Upper lobe of right lung (tissue), 1 donor: ENCODE measurements at regions not wholly inside any gene's neighbourhood (a gene's known extent, or its start where the extent isn't known, plus 50 kb on each side); places are given as distances from the start of the nearest gene placed in this dataset.

Experiments
- ATAC-seq: fragments of 200-7000 bp; cut with Tn5 transposase; one replicate; pipeline ENCODE4 v1.9.1; 2020; ENCODE audit warnings: mild to moderate bottlenecking, moderate library complexity
- DNase-seq: peaks from one replicate; pipeline ENCODE4 v3.0.0-alpha.2; 2020
- H3K27ac ChIP-seq: fragments of 200-600 bp; one replicate; pipeline ENCODE4 v1.8.0; 2022
- H3K27me3 ChIP-seq: fragments of 200-600 bp; one replicate; pipeline ENCODE4 v1.8.0; 2022; ENCODE audit warnings: mild to moderate bottlenecking
- H3K36me3 ChIP-seq: fragments of 200-600 bp; one replicate; pipeline ENCODE4 v1.8.0; 2022
- H3K4me1 ChIP-seq: fragments of 200-600 bp; one replicate; pipeline ENCODE4 v1.8.0; 2022
- H3K4me3 ChIP-seq: fragments of 200-600 bp; one replicate; pipeline ENCODE4 v1.8.0; 2022; ENCODE audit warnings: mild to moderate bottlenecking
- H3K9me3 ChIP-seq: fragments of 200-600 bp; one replicate; pipeline ENCODE4 v1.8.0; 2022
- intact Hi-C: fragments of 100-400 bp; cut with DNase I; formaldehyde crosslinking; loops from one replicate; pipeline ENCODE4 v1.11.0; 2022
- TF ChIP-seq, protein P1 (sequence below): fragments of 200-600 bp; IDR thresholded peaks from one replicate; pipeline ENCODE4 v1.8.0; 2022; ENCODE audit warnings: antibody characterized with exemption
- donor health status: DM: no; HTN: yes; CAD: no; lungs with severe emphysema.

DNA sequence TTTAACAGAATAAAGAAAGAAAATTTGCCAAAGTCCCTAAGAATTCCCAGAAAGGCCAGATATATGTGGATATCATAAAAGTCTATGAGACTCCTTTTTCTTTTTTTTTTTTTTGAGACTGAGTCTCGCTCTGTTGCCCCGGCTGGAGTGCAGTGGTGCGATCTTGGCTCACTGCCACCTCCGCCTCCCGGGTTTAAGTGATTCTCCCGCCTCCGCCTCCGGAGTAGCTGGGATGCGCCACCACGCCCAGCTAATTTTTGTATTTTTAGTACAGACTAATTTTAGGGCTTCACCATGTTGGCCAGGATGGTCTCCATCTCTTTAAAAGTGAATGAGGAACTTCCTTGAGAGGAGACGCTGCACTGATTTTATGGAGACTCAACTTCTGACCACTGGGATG, 335.2 kb downstream of the FBXO15 start:
- H3K4me1 ChIP-seq = no peaks in the 10 kb centered on the region
- TF ChIP-seq, protein P1, sequence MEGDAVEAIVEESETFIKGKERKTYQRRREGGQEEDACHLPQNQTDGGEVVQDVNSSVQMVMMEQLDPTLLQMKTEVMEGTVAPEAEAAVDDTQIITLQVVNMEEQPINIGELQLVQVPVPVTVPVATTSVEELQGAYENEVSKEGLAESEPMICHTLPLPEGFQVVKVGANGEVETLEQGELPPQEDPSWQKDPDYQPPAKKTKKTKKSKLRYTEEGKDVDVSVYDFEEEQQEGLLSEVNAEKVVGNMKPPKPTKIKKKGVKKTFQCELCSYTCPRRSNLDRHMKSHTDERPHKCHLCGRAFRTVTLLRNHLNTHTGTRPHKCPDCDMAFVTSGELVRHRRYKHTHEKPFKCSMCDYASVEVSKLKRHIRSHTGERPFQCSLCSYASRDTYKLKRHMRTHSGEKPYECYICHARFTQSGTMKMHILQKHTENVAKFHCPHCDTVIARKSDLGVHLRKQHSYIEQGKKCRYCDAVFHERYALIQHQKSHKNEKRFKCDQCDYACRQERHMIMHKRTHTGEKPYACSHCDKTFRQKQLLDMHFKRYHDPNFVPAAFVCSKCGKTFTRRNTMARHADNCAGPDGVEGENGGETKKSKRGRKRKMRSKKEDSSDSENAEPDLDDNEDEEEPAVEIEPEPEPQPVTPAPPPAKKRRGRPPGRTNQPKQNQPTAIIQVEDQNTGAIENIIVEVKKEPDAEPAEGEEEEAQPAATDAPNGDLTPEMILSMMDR = no peak
- DNase-seq (no peak), ATAC-seq (no peak)
- no peaks in the 10 kb centered on the region for H3K27me3 ChIP-seq
- intact Hi-C loops = no loop called here
- H3K27ac ChIP-seq = no peak overlapping the region
- H3K4me3 ChIP-seq = no peak overlapping the region
- no peaks in the 10 kb centered on the region for H3K9me3 ChIP-seq
- H3K36me3 ChIP-seq = no peaks in the 10 kb centered on the region

DNA sequence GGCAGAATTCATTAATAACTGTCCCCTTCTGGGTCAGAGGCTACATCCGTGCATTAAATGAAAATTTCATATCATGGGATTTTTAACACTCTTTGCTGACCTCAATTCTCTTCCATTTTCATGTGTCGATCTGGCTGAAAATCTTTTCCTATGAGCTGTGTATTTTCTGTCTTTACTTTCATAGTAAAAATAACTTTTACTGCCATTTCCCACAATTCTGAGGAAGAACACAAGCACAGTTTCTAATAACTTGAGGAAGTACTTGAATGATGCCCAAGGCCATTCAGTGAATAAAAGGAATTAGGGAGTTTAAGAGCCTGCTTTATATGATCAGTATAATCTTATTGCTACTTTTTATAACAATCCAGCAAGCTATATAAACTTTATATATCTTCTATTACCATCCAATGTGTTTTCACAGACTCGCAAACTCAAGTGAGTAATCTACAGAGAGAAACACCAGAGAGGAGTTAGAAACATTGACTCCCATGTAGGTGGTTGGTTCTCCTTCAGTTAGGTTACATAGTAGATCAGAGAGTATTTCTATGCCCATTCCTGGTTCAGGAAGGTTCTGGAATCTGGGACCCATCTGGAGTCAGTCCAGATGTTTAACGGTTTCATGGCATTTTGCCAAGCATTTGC, 340.0 kb downstream of the FBXO15 start:
- no peaks in the 10 kb centered on the region for H3K9me3 ChIP-seq
- TF ChIP-seq, protein P1 = no peak
- H3K27ac ChIP-seq = no peak overlapping the region
- H3K4me1 ChIP-seq = no peaks in the 10 kb centered on the region
- H3K27me3 ChIP-seq = no peaks in the 10 kb centered on the region
- no peak for ATAC-seq
- DNase-seq = no peak
- no peaks in the 10 kb centered on the region for H3K36me3 ChIP-seq
- intact Hi-C loops = no loop called here
- no peak overlapping the region for H3K4me3 ChIP-seq

DNA sequence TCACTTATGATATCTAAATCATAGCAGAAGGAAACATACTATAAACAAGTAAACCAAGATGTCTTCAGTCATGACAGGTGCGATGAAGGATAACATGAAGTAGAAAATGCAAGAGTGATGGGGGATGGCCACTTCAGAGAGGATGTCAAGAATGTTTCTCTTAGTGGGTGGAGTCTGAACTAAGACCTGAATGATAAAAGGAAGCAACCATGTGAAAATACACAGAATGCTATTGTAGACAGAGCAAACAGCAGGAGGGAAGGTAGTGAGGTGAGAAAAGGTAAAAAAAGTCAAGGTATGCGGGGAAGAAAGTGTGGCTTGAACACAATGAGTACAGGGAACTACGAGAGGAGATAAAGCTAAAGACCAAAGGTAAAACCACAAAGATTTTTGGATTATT, 341.6 kb downstream of the FBXO15 start:
- intact Hi-C loops = no loop called here
- TF ChIP-seq, protein P1 = no peak

DNA sequence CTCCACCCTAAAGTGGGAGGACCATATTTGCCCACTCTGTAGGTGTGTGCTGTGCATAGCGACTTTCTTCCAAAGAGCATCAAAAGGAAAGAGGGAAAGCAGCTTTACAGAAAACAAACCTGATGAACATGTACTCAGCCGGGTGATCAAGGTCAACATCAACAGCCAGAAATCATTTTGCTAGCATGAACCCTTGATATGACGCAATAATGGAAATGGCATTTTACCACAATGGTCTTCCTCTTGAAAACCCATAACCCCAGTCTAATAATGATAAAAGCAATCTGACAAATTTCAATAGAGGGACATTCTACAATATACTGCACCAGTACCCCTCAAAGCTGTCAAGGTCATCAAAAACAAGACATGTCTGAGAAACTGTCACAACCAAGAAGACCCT, 350.2 kb downstream of the FBXO15 start:
- Histone ChIP-seq H3K4me1 (no peaks in the 10 kb centered on the region), H3K4me3 (no peak overlapping the region), H3K27ac (no peak overlapping the region), H3K36me3 (no peaks in the 10 kb centered on the region), H3K9me3 (no peaks in the 10 kb centered on the region), H3K27me3 (no peaks in the 10 kb centered on the region)
- ATAC-seq (no peak), DNase-seq (no peak)
- intact Hi-C loops = no loop called here
- TF ChIP-seq, protein P1 = no peak

More for the DNA sequence above, 341.6 kb downstream of the FBXO15 start:
- DNase-seq = no peak
- H3K27me3 ChIP-seq = no peaks in the 10 kb centered on the region
- no peaks in the 10 kb centered on the region for H3K9me3 ChIP-seq
- H3K36me3 ChIP-seq = no peaks in the 10 kb centered on the region
- H3K27ac ChIP-seq = no peak overlapping the region
- H3K4me1 ChIP-seq = no peaks in the 10 kb centered on the region
- no peak for ATAC-seq
- H3K4me3 ChIP-seq = no peak overlapping the region

DNA sequence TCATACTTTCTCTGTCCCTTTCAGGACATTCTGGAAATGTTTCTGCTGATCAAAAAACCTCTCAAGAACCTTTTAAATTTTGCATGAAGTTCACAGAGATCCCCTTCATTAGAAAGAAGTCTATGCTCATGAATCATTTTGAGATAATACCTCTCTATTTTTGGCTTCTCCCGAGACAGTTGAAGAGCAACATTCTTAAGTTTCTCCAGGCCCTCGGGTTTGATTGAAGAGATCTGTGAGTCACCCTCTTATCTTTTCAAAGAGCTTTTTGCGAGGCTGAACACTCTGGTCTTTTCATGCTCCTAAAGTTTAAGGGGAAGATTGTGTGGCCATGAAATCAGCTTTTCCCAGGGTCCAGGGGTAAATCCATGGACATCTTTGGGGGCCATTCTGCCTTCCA, 354.2 kb downstream of the FBXO15 start:
- DNase-seq = no peak
- Histone ChIP-seq H3K4me1 (no peaks in the 10 kb centered on the region), H3K27me3 (no peaks in the 10 kb centered on the region), H3K9me3 (no peaks in the 10 kb centered on the region), H3K4me3 (no peak overlapping the region), H3K36me3 (no peaks in the 10 kb centered on the region), H3K27ac (no peak overlapping the region)
- intact Hi-C loops = no loop called here
- ATAC-seq = no peak
- TF ChIP-seq, protein P1 = no peak

DNA sequence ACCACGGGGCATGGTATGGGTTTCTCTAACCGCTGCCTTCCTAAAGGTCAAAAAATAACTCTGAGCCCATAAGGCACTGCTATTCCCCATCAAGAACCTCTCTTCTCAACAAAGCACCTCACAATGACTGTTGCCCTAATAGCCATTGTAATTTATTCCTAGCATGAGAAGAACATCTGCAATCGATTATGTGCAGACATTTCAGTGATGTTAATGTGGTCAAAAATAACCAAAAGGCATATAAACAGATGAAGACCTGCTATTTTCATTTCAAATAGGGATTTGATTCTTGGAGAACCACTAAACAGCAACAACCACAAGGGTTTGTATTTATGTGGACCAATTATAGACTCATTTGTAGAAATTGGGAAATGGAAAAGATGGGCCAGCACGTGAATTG, 356.6 kb downstream of the FBXO15 start:
- intact Hi-C loops = no loop called here
- no peak overlapping the region for H3K4me3 ChIP-seq
- TF ChIP-seq, protein P1 = no peak
- no peak for ATAC-seq
- no peak for DNase-seq
- no peaks in the 10 kb centered on the region for H3K36me3 ChIP-seq
- H3K9me3 ChIP-seq = no peaks in the 10 kb centered on the region
- no peak overlapping the region for H3K27ac ChIP-seq
- H3K27me3 ChIP-seq = no peaks in the 10 kb centered on the region
- no peaks in the 10 kb centered on the region for H3K4me1 ChIP-seq
